ENCODE measurements at regions not wholly inside any gene's neighbourhood (a gene's known extent, or its start where the extent isn't known, plus 50 kb on each side); places are given as distances from the start of the nearest gene placed in this dataset.

DNA sequence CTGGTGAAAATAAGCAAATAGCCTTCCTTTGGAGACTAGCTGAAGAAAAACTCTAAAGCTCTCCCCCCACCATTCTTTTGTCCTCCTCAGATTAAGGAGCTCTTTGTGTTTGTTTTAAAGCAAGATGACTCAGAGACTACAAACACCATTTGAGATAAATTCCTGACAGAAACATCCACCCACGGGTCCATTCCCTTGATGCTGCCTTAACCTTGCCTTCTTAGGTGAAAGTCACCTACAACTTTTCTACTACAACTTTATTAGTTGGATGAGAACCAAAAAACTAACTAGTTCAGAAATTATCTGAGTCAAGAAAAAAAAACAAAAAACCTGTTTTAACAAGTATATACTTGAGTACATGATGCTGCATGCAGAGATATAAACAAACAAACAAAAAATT, 831.1 kb downstream of the NR2F1-AS1 start:
- 29% methylated on average over 1 of the region's 1 CpG for WGBS
- Histone ChIP-seq H3K36me3 (ENCODE audit: control insufficient read depth in 2 of 2, insufficient read depth in 2 of 2, low read length in 1 of 2) (no peaks in the 10 kb centered on the region), H3K27me3 (ENCODE audit: control insufficient read depth in 2 of 2, insufficient read depth in 1 of 2, low read length in 1 of 2) (no peaks in the 10 kb centered on the region), H3K4me1 (ENCODE audit: control insufficient read depth in 2 of 2, insufficient read depth in 2 of 2, low read length in 2 of 2) (no peaks in the 10 kb centered on the region), H3K4me3 (ENCODE audit: low read length in 2 of 2) (no peak overlapping the region), H3K27ac (ENCODE audit: low read depth in 1 of 2, low read length in 1 of 2) (no peak overlapping the region), H3K9me3 (ENCODE audit: control insufficient read depth in 2 of 2, insufficient read depth in 1 of 2, low read length in 1 of 2) (no peaks in the 10 kb centered on the region)
- DNase-seq (ENCODE audit: low read depth in 6 of 9, low spot score in 9 of 9), result no peak

DNA sequence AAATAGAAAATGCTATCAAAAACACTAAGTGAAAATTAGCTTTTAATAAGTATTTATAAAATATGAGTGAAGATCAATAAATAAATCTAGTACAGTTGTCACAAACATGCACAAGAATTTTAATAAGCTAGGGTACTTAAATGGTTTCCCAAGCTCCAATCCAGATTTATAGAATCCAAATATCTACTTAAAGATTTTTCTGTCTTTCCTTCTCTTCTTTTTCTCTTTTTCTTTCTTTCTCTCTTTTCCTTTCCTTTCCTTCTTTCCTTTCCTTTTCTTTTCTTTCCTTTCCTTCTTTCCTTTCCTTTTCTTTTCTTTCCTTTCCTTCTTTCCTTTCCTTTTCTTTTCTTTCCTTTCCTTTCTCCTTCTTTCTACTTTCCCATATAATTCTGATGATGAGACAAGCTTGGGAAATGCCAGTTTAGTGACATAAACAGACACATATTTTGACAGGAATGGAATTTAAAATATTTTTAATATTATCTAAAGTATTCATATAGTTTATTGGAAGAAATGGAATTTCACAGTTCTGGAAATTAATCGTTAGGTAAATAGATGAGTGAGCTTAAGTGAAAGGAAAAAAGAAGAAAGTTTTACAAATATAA, 832.8 kb downstream of the NR2F1-AS1 start:
- WGBS, result 94% methylated on average over 1 of the region's 1 CpG

DNA sequence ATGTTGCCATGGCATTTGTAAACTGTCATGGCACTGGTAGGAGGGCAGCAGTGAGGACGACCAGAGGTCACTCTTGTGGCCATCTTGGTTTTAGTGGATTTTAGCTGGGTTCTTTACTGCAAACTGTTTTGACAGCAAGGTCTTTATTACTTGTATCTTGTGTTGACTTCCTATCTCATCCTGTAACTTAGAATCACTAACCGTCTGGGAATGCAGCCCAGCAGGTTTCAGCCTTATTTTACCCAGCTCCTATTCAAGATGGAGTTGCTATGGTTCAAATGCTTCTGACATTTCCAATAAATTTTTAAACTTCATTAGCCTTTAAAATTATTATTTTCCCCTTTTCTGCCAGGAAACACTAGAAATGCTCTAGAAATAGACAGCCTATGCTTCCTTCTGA, 839.1 kb downstream of the NR2F1-AS1 start:
- WGBS, result 86% methylated on average over 2 of the region's 2 CpGs
- Histone ChIP-seq H3K27me3 (ENCODE audit: control insufficient read depth in 2 of 2, insufficient read depth in 1 of 2, low read length in 1 of 2) (no peaks in the 10 kb centered on the region), H3K9me3 (ENCODE audit: control insufficient read depth in 2 of 2, insufficient read depth in 1 of 2, low read length in 1 of 2) (no peaks in the 10 kb centered on the region), H3K27ac (ENCODE audit: low read depth in 1 of 2, low read length in 1 of 2) (no peak overlapping the region), H3K4me1 (ENCODE audit: control insufficient read depth in 2 of 2, insufficient read depth in 2 of 2, low read length in 2 of 2) (no peaks in the 10 kb centered on the region), H3K36me3 (ENCODE audit: control insufficient read depth in 2 of 2, insufficient read depth in 2 of 2, low read length in 1 of 2) (no peaks in the 10 kb centered on the region), H3K4me3 (ENCODE audit: low read length in 2 of 2) (no peak overlapping the region)
- DNase-seq (ENCODE audit: low read depth in 6 of 9, low spot score in 9 of 9), result no peak

More for the DNA sequence above, 832.8 kb downstream of the NR2F1-AS1 start:
- Histone ChIP-seq H3K27me3 (ENCODE audit: control insufficient read depth in 2 of 2, insufficient read depth in 1 of 2, low read length in 1 of 2) (no peaks in the 10 kb centered on the region), H3K27ac (ENCODE audit: low read depth in 1 of 2, low read length in 1 of 2) (no peak overlapping the region), H3K9me3 (ENCODE audit: control insufficient read depth in 2 of 2, insufficient read depth in 1 of 2, low read length in 1 of 2) (no peaks in the 10 kb centered on the region), H3K4me1 (ENCODE audit: control insufficient read depth in 2 of 2, insufficient read depth in 2 of 2, low read length in 2 of 2) (no peaks in the 10 kb centered on the region), H3K36me3 (ENCODE audit: control insufficient read depth in 2 of 2, insufficient read depth in 2 of 2, low read length in 1 of 2) (no peaks in the 10 kb centered on the region), H3K4me3 (ENCODE audit: low read length in 2 of 2) (no peak overlapping the region)
- DNase-seq (ENCODE audit: low read depth in 6 of 9, low spot score in 9 of 9), result no peak

DNA sequence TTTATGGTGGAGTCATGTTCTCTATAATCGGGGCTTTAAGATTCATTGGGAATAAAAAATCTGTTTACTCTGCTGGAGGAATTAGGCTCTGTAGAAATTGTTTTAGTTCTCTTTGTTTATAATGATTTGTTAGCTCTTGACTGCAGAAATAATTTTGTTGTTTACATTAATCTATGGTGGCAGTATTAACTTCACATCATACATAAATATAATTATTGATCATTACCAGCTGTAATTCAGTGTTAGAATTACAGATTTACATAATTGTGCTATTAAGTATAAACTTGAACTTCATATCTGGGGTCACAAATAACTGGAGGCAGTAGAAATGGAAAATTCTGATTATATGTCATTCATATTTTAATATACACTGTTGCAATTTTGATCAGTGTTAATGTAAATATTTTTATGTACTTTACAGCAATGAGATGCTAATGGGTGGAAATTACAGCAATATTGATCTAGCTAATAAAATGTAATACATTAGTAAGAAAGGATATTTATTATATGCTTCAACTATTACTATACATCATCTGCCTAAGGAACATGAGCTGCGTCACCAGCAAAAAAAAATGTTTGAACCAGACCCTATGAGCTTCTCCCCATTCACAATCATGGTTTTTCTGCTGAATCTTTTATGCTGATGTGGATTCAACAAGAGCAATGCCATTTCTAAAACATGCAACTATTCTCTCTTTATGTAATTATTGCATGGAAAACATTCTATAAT, 846.6 kb downstream of the NR2F1-AS1 start:
- Histone ChIP-seq H3K27me3 (ENCODE audit: control insufficient read depth in 2 of 2, insufficient read depth in 1 of 2, low read length in 1 of 2) (no peaks in the 10 kb centered on the region), H3K4me3 (ENCODE audit: low read length in 2 of 2) (no peak overlapping the region), H3K36me3 (ENCODE audit: control insufficient read depth in 2 of 2, insufficient read depth in 2 of 2, low read length in 1 of 2) (no peaks in the 10 kb centered on the region), H3K9me3 (ENCODE audit: control insufficient read depth in 2 of 2, insufficient read depth in 1 of 2, low read length in 1 of 2) (no peaks in the 10 kb centered on the region), H3K4me1 (ENCODE audit: control insufficient read depth in 2 of 2, insufficient read depth in 2 of 2, low read length in 2 of 2) (no peaks in the 10 kb centered on the region), H3K27ac (ENCODE audit: low read depth in 1 of 2, low read length in 1 of 2) (no peak overlapping the region)
- WGBS, result 96% methylated on average over 2 of the region's 2 CpGs
- DNase-seq (ENCODE audit: low read depth in 6 of 9, low spot score in 9 of 9), result no peak

DNA sequence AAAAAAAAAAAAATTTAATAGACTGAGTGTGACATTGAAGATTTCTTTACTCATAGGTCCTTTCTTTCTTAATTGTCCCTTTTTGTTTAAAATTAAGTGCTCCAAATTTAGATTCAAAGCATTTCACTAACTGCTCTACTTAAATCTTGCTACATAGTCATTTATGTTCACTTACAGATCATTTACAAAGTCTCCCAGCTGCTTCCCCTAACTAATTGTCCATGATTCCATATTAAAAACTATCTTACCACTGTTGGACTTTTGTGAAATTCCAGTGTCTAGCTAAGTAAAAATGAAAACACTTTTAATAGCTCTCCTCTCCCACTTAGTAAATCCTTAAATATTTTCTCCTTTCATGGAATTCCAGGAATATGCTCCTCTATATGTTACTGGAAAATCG, 850.5 kb downstream of the NR2F1-AS1 start:
- 80% methylated on average over 1 of the region's 1 CpG for WGBS
- no peak for DNase-seq (ENCODE audit: low read depth in 6 of 9, low spot score in 9 of 9)
- Histone ChIP-seq H3K9me3 (ENCODE audit: control insufficient read depth in 2 of 2, insufficient read depth in 1 of 2, low read length in 1 of 2) (no peaks in the 10 kb centered on the region), H3K4me3 (ENCODE audit: low read length in 2 of 2) (no peak overlapping the region), H3K27ac (ENCODE audit: low read depth in 1 of 2, low read length in 1 of 2) (no peak overlapping the region), H3K27me3 (ENCODE audit: control insufficient read depth in 2 of 2, insufficient read depth in 1 of 2, low read length in 1 of 2) (no peaks in the 10 kb centered on the region), H3K36me3 (ENCODE audit: control insufficient read depth in 2 of 2, insufficient read depth in 2 of 2, low read length in 1 of 2) (no peaks in the 10 kb centered on the region), H3K4me1 (ENCODE audit: control insufficient read depth in 2 of 2, insufficient read depth in 2 of 2, low read length in 2 of 2) (no peaks in the 10 kb centered on the region)

DNA sequence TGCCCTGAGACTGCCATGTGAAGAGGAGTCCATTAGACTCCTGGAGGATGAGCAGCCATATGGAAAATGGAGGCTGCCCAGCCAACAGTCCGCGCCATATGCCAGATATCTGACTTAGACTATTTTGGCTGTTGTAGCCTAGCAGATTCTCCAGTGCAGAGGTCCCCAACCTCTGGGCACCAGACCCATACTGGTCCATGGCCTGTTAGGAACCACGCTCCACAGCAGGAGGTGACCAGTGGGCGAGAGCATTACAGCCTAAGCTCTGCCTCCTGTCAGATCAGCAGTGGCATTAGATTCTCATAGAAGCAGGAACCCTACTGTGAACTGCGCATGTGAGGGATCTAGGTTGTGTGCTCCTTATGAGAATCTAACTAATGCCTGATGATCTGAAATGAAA, 851.9 kb downstream of the NR2F1-AS1 start:
- Histone ChIP-seq H3K27ac (ENCODE audit: low read depth in 1 of 2, low read length in 1 of 2) (no peak overlapping the region), H3K36me3 (ENCODE audit: control insufficient read depth in 2 of 2, insufficient read depth in 2 of 2, low read length in 1 of 2) (no peaks in the 10 kb centered on the region), H3K9me3 (ENCODE audit: control insufficient read depth in 2 of 2, insufficient read depth in 1 of 2, low read length in 1 of 2) (no peaks in the 10 kb centered on the region), H3K27me3 (ENCODE audit: control insufficient read depth in 2 of 2, insufficient read depth in 1 of 2, low read length in 1 of 2) (no peaks in the 10 kb centered on the region), H3K4me1 (ENCODE audit: control insufficient read depth in 2 of 2, insufficient read depth in 2 of 2, low read length in 2 of 2) (no peaks in the 10 kb centered on the region), H3K4me3 (ENCODE audit: low read length in 2 of 2) (no peak overlapping the region)
- 92% methylated on average over 5 of the region's 5 CpGs for WGBS
- no peak for DNase-seq (ENCODE audit: low read depth in 6 of 9, low spot score in 9 of 9)

DNA sequence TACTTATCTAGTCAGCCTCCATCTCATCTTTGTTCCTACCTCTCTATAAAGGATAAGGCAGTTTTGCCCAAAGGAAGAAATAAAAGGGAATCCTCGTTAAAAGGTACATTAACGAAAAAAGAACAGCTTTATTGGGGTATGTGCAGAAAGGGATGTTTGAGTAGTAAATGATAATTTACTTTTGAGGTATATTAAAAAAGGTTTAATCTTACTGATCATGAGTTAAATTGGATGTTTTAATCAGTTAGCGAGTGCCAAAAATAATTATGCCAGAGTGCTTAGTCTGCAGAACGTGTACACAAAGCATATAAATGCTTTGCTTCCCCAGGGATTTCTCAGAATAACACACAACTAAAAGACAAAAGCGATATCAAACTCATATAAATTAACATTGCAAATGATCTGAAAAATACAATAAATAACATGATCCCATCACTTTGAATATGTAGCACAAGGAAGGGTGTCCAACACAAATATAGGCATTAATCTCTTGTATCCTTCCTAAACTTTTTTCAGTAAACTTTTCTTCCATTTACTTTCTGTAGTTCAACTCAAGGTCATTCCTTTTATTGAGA, 865.0 kb downstream of the NR2F1-AS1 start:
- Histone ChIP-seq H3K36me3 (ENCODE audit: control insufficient read depth in 2 of 2, insufficient read depth in 2 of 2, low read length in 1 of 2) (no peaks in the 10 kb centered on the region), H3K27ac (ENCODE audit: low read depth in 1 of 2, low read length in 1 of 2) (no peak overlapping the region), H3K9me3 (ENCODE audit: control insufficient read depth in 2 of 2, insufficient read depth in 1 of 2, low read length in 1 of 2) (no peaks in the 10 kb centered on the region), H3K4me3 (ENCODE audit: low read length in 2 of 2) (no peak overlapping the region), H3K4me1 (ENCODE audit: control insufficient read depth in 2 of 2, insufficient read depth in 2 of 2, low read length in 2 of 2) (no peaks in the 10 kb centered on the region), H3K27me3 (ENCODE audit: control insufficient read depth in 2 of 2, insufficient read depth in 1 of 2, low read length in 1 of 2) (no peaks in the 10 kb centered on the region)
- WGBS, result 89% methylated on average over 5 of the region's 5 CpGs
- no peak for DNase-seq (ENCODE audit: low read depth in 6 of 9, low spot score in 9 of 9)

DNA sequence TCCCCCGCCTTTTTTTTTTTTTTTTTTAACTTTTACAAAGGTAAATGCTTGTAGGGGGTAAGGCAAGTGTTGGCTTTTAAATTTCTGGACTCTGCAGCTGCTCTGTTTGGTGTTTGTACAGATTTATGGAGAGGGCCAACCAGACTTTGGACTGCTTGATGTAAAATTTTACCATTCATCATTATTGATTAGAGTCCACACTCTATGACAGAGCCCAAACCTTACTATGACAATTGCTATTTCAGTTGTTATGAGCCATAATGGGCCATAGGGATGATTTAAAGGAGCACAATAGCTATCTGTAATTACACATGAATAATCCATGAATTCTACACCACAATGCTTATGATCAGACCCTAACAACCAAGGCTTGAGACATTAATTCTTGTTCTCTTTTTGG, 867.2 kb downstream of the NR2F1-AS1 start:
- Histone ChIP-seq H3K4me3 (ENCODE audit: low read length in 2 of 2) (no peak overlapping the region), H3K27ac (ENCODE audit: low read depth in 1 of 2, low read length in 1 of 2) (no peak overlapping the region), H3K36me3 (ENCODE audit: control insufficient read depth in 2 of 2, insufficient read depth in 2 of 2, low read length in 1 of 2) (no peaks in the 10 kb centered on the region), H3K4me1 (ENCODE audit: control insufficient read depth in 2 of 2, insufficient read depth in 2 of 2, low read length in 2 of 2) (no peaks in the 10 kb centered on the region), H3K9me3 (ENCODE audit: control insufficient read depth in 2 of 2, insufficient read depth in 1 of 2, low read length in 1 of 2) (no peaks in the 10 kb centered on the region), H3K27me3 (ENCODE audit: control insufficient read depth in 2 of 2, insufficient read depth in 1 of 2, low read length in 1 of 2) (no peaks in the 10 kb centered on the region)
- WGBS, result 55% methylated on average over 1 of the region's 1 CpG
- no peak for DNase-seq (ENCODE audit: low read depth in 6 of 9, low spot score in 9 of 9)

DNA sequence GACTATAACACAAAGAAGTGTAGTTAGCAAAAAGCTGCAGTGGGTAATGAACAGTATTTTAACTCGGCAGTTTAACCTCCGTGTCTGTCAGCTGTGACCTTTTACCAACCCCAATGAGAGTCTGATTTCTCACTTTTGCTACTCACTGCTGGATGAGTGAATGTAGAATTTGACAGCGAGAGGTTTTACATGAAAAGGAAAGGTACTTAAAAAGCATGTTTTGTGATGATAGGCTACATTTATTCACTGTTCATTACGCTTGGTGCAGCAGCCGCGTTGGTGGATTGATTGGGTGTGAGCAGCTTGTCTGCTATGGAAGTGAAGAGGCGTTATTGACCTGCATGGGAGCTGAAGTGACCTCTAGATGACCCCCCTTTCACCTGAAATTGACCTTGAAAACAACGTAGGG, 867.7 kb downstream of the NR2F1-AS1 start:
- no peaks in the 10 kb centered on the region for H3K9me3 ChIP-seq (ENCODE audit: control insufficient read depth in 2 of 2, insufficient read depth in 1 of 2, low read length in 1 of 2)
- no peak overlapping the region for H3K27ac ChIP-seq (ENCODE audit: low read depth in 1 of 2, low read length in 1 of 2)
- 73% methylated on average over 8 of the region's 8 CpGs for WGBS
- no peaks in the 10 kb centered on the region for H3K36me3 ChIP-seq (ENCODE audit: control insufficient read depth in 2 of 2, insufficient read depth in 2 of 2, low read length in 1 of 2)
- no peak overlapping the region for H3K4me3 ChIP-seq (ENCODE audit: low read length in 2 of 2)
- no peaks in the 10 kb centered on the region for H3K27me3 ChIP-seq (ENCODE audit: control insufficient read depth in 2 of 2, insufficient read depth in 1 of 2, low read length in 1 of 2)
- no peaks in the 10 kb centered on the region for H3K4me1 ChIP-seq (ENCODE audit: control insufficient read depth in 2 of 2, insufficient read depth in 2 of 2, low read length in 2 of 2)
- DNase-seq (ENCODE audit: low read depth in 6 of 9, low spot score in 9 of 9), result no peak
